ENCODE measurements at regions not wholly inside any gene's neighbourhood (a gene's known extent, or its start where the extent isn't known, plus 50 kb on each side); places are given as distances from the start of the nearest gene placed in this dataset.

- no peak for TF ChIP-seq CTCF (IDR thresholded peaks at IDR 0.05)
- no peak for TF ChIP-seq POLR2A (IDR thresholded peaks at IDR 0.05)
- no peak for TF ChIP-seq POLR2AphosphoS5 (IDR thresholded peaks at IDR 0.05)
These were observed 586.6 kb downstream of the DNAH5 start for GRCh38 chr5:13357929-13358328.

Data from upper lobe of left lung (tissue), 4 donors.